Endothelial cell of umbilical vein (primary cell): ENCODE measurements at regions not wholly inside any gene's neighbourhood (a gene's known extent, or its start where the extent isn't known, plus 50 kb on each side); places are given as distances from the start of the nearest gene placed in this dataset.

Source experiments
- BruUV-seq: library from RNA; stranded (reverse); fragments of 400-500 nt; replicated peaks from 2 replicates; lab custom pipeline; 2021; lab: Mats Ljungman, UMichigan
- CTCF ChIA-PET: fragments of 300-600, 350-600 bp; sonication (Branson Sonifier 250); formaldehyde crosslinking; loops from one replicate; lab custom pipeline; 2021; ENCODE audit warnings: antibody characterized with exemption, inconsistent platforms; lab: Charles Lee
- POLR2A ChIA-PET: fragments of 300-600, 350-600 bp; sonication (Branson Sonifier 250); formaldehyde crosslinking; loops from one replicate; lab custom pipeline; 2021; ENCODE audit warnings: antibody characterized with exemption, inconsistent platforms; lab: Charles Lee
- DNase-seq: peaks from one replicate; pipeline ENCODE4 v3.0.0-alpha.2; 2011; ENCODE audit warnings: low read depth, low spot score
- FAIRE-seq: peaks from 2 replicates; lab custom pipeline; 2011; peaks lifted over from hg19 to GRCh38; lab: Jason Lieb, UNC
- H2AFZ ChIP-seq: 2 replicates; pipeline ENCODE4 v1.6.0; 2012; ENCODE audit warnings: low read depth, low read length, control low read depth, inconsistent platforms
- H3K27ac ChIP-seq: 2 replicates; pipeline ENCODE4 v1.5.1; 2011; ENCODE audit warnings: low read depth, mild to moderate bottlenecking, control low read depth, low read length, moderate library complexity; ENCODE audit not compliant: insufficient read depth
- H3K27me3 ChIP-seq, 2 experiments: 2 replicates each; pipeline versions ENCODE4 v1.6.0 to v1.6.1; 2011; ENCODE audit warnings: low read length in 2 of 2, mixed read lengths in 1 of 2; ENCODE audit not compliant: control insufficient read depth in 2 of 2, insufficient read depth in 2 of 2
- H3K36me3 ChIP-seq, 2 experiments: 2 replicates in 1 of 2; 3 replicates in 1 of 2; pipeline ENCODE4 v1.5.1; 2011; ENCODE audit warnings: low read length in 2 of 2, mild to moderate bottlenecking in 1 of 2, moderate library complexity in 1 of 2; ENCODE audit not compliant: control insufficient read depth in 2 of 2, insufficient read depth in 2 of 2; ENCODE audit errors: extremely low read depth in 1 of 2
- H3K4me1 ChIP-seq: 3 replicates; pipeline ENCODE4 v1.5.1; 2011; ENCODE audit warnings: mild to moderate bottlenecking, low read length; ENCODE audit not compliant: control insufficient read depth, insufficient read depth; ENCODE audit errors: extremely low read depth
- H3K4me2 ChIP-seq: 2 replicates; pipeline ENCODE4 v1.6.1; 2011; ENCODE audit warnings: low read length, control low read depth, mixed read lengths; ENCODE audit not compliant: insufficient read depth
- H3K4me3 ChIP-seq, 3 experiments: fragments of 200-600 bp in 1 of 3; sonication (generic), shearing (Covaris generic) in 1 of 3; replicated peaks in 1 of 3; 2 replicates each; pipeline ENCODE4 v1.5.1; 2011 to 2016; ENCODE audit warnings: control low read depth in 3 of 3, low read length in 3 of 3, mild to moderate bottlenecking in 2 of 3, inconsistent platforms in 1 of 3, low read depth in 1 of 3, moderate library complexity in 1 of 3; ENCODE audit not compliant: insufficient read depth in 1 of 3
- H3K79me2 ChIP-seq: 2 replicates; pipeline ENCODE4 v1.6.0; 2012; ENCODE audit warnings: low read length, inconsistent platforms; ENCODE audit not compliant: control insufficient read depth, insufficient read depth
- H3K9ac ChIP-seq: replicated peaks from 2 replicates; pipeline ENCODE3; 2011; ENCODE audit warnings: low read length, control low read depth; ENCODE audit not compliant: insufficient read depth; ENCODE audit errors: extremely low read depth
- H3K9me1 ChIP-seq: replicated peaks from 3 replicates; pipeline ENCODE4 v1.6.0; 2011; ENCODE audit warnings: mild to moderate bottlenecking, low read length; ENCODE audit not compliant: control insufficient read depth, insufficient read depth; ENCODE audit errors: extremely low read depth
- H3K9me3 ChIP-seq: replicated peaks from 2 replicates; pipeline ENCODE4 v1.5.1; 2012; ENCODE audit warnings: low read length, inconsistent platforms; ENCODE audit not compliant: control insufficient read depth, insufficient read depth
- H4K20me1 ChIP-seq: replicated peaks from 2 replicates; pipeline ENCODE3; 2011; ENCODE audit warnings: mild to moderate bottlenecking, low read length; ENCODE audit not compliant: control insufficient read depth, insufficient read depth; ENCODE audit errors: extremely low read depth
- EZH2 ChIP-seq: IDR thresholded peaks from 2 replicates; pipeline ENCODE4 v1.6.1; 2012; ENCODE audit warnings: borderline replicate concordance, low read depth, mild to moderate bottlenecking, moderate library complexity, low read length, inconsistent platforms; ENCODE audit not compliant: severe bottlenecking
- FOS ChIP-seq: IDR thresholded peaks from 2 replicates; pipeline ENCODE4 v1.6.1; 2011; ENCODE audit warnings: mild to moderate bottlenecking, low read length, moderate library complexity, borderline replicate concordance; ENCODE audit not compliant: insufficient read depth
- JUN ChIP-seq: IDR thresholded peaks from 2 replicates; pipeline ENCODE4 v1.6.1; 2011; ENCODE audit warnings: borderline replicate concordance, low read depth; ENCODE audit not compliant: insufficient read length, insufficient read depth
- MYC ChIP-seq: IDR thresholded peaks from one replicate; pipeline ENCODE4 v1.6.1; 2011; ENCODE audit warnings: mild to moderate bottlenecking, low read depth, low read length
- POLR2A ChIP-seq: IDR thresholded peaks from 2 replicates; pipeline ENCODE4 v1.6.1; 2012; ENCODE audit warnings: low read depth, mild to moderate bottlenecking, control low read depth, low read length
- POLR2AphosphoS5 ChIP-seq: IDR thresholded peaks from 2 replicates; pipeline ENCODE4 v1.6.1; 2012; ENCODE audit warnings: low read depth, mild to moderate bottlenecking, control low read depth, low read length, moderate library complexity; ENCODE audit not compliant: insufficient read depth
- dilution Hi-C: fragments of 300-500 bp; cut with MboI; formaldehyde crosslinking; loops from one replicate; pipeline ENCODE4 v1.15.0; 2019; ENCODE audit warnings: low sequenced_read_pairs; ENCODE audit not compliant: extremely low pct_ligation_motif_present
- intact Hi-C: fragments of 100-400 bp; cut with micrococcal nuclease; formaldehyde crosslinking; loops from one replicate; pipeline ENCODE4 v1.10.0; 2022
- TF ChIP-seq, protein P1 (sequence below): IDR thresholded peaks from 2 replicates; pipeline ENCODE4 v1.6.1; 2011; ENCODE audit not compliant: insufficient read depth, insufficient read length
- TF ChIP-seq, protein P2 (sequence below), 2 donors: IDR thresholded peaks; 1 replicate in 1 of 2; 2 replicates in 1 of 2; pipeline ENCODE4 v1.5.1; 2011; ENCODE audit warnings: low read length in 2 of 2, mild to moderate bottlenecking in 2 of 2, moderate library complexity in 2 of 2, control low read depth in 1 of 2, inconsistent platforms in 1 of 2, low read depth in 1 of 2; ENCODE audit not compliant: insufficient read depth in 1 of 2; ENCODE audit errors: extremely low read depth in 1 of 2

DNA sequence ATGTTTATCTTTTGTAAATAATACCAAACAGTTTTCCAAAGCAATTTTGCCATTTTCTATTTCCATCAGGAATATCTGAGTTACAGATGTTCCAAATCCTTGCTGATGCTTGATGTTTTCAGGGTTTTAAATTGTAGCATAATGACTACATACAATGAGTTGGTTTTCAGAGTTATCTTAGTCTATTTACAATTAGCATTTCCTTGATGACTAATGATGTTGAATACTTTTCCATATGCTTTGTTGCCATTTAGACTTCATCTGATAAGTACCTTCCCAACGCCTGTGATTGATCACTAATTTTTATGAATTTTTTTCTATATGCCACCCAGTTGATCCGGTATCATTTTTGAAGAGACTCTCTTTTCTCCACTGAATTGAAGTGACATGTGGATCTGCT, 102.3 kb downstream of the SLC25A46 start:
- intact Hi-C loops (no loop called here), dilution Hi-C loops (no loop called here)
- no peaks in the 10 kb centered on the region for H3K36me3 ChIP-seq
- no TSS peak for BruUV-seq
- POLR2A ChIA-PET = no interaction called here
- FAIRE-seq = no peak
- no peaks in the 10 kb centered on the region for H4K20me1 ChIP-seq
- no peak overlapping the region for H3K4me3 ChIP-seq
- TF ChIP-seq, protein P1, sequence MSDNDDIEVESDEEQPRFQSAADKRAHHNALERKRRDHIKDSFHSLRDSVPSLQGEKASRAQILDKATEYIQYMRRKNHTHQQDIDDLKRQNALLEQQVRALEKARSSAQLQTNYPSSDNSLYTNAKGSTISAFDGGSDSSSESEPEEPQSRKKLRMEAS = no peak
- TF ChIP-seq POLR2AphosphoS5 (no peak), EZH2 (no peak), JUN (no peak), FOS (no peak), MYC (no peak), POLR2A (no peak)
- TF ChIP-seq, protein P2, sequence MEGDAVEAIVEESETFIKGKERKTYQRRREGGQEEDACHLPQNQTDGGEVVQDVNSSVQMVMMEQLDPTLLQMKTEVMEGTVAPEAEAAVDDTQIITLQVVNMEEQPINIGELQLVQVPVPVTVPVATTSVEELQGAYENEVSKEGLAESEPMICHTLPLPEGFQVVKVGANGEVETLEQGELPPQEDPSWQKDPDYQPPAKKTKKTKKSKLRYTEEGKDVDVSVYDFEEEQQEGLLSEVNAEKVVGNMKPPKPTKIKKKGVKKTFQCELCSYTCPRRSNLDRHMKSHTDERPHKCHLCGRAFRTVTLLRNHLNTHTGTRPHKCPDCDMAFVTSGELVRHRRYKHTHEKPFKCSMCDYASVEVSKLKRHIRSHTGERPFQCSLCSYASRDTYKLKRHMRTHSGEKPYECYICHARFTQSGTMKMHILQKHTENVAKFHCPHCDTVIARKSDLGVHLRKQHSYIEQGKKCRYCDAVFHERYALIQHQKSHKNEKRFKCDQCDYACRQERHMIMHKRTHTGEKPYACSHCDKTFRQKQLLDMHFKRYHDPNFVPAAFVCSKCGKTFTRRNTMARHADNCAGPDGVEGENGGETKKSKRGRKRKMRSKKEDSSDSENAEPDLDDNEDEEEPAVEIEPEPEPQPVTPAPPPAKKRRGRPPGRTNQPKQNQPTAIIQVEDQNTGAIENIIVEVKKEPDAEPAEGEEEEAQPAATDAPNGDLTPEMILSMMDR (IDR thresholded peaks at IDR 0.05; ENCODE audit: extremely low read depth in 1 of 2, insufficient read depth in 1 of 2, low read depth in 1 of 2, low read length in 2 of 2) = no peak
- no peaks in the 10 kb centered on the region for H3K9me3 ChIP-seq
- CTCF ChIA-PET = no interaction called here
- H3K27me3 ChIP-seq = no peaks in the 10 kb centered on the region
- H3K4me1 ChIP-seq = no peaks in the 10 kb centered on the region
- no peak overlapping the region for H3K27ac ChIP-seq
- no peak for DNase-seq
- H2AFZ ChIP-seq = no peak overlapping the region
- H3K79me2 ChIP-seq = no peaks in the 10 kb centered on the region
- no peak overlapping the region for H3K4me2 ChIP-seq
- H3K9me1 ChIP-seq = no peaks in the 10 kb centered on the region
- H3K9ac ChIP-seq = no peak overlapping the region
